ENCODE measurements at regions not wholly inside any gene's neighbourhood (a gene's known extent, or its start where the extent isn't known, plus 50 kb on each side); places are given as distances from the start of the nearest gene placed in this dataset.
A peak's percentile ranks its signal among the peaks of the same experiment; 100 is the strongest.
"Not testable (repeated sequence)": the region's sequence is repeated elsewhere in the genome, so short reads cannot be mapped to it uniquely, and the experiment has no call there.

- no peak for DNase-seq
These were observed 390.7 kb upstream of the ADGRL3 start for GRCh38 chr4:60809486-60809800.

DNA sequence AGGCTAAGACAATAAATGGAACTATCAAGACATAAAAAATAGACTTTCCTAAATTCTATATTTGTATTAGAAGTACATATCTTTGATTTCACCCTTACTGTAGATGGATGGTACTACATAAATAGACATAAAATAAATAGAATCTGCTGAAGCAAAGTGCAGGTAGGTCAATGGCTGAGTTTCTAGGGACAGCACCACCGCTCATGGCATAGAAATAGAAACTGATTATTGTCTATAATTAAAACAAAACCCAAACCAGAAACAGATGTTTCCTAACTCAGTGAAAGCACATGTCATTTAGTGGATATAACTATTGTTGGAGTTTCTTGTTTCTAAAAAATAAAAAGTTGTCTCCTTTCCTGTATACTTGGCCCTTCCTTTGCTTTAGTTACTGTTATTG is 387.3 kb upstream of the ADGRL3 start:
- no peak for DNase-seq

- DNase-seq = no peak
These were observed 385.6 kb upstream of the ADGRL3 start for GRCh38 chr4:60814549-60814948.

DNA sequence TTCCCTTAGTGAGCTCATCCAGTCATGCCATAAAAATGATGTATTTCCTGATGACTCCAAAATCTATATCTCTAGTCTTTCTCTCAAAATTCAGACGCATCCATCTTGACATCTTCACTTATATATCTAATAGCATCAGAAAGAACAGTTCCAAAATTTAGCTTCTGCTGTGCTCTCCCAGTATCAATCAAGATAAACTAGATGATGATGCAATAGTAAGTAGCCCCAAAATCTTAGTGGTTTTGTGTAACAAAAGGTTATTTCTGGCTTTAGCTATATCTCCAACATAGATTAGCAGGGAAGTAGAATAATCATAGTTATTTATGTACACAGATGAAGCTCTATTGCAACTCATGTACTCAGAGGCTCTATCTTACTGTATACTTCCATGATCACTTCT is 382.5 kb upstream of the ADGRL3 start:
- DNase-seq = no peak

- DNase-seq = no peak
These were observed 377.1 kb upstream of the ADGRL3 start for GRCh38 chr4:60822986-60823385.

DNA sequence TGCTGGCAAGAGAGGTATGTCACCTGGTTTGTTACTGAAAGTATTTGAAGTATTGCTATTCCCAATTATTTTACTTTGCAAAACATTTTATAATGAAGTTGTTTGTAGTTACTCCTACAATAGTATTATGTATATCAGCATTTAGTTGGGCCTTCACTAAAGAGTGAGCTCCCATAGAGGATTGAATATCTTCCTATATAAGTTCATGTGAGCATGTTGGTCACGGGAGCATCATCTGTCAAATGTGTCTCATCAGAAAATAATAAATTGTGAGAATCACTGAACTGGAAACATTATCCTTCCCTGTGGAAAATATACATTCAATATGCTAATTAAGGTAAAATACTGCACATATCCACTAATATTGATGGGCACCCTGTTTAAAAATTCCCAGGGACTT is 360.1 kb upstream of the ADGRL3 start:
- no peak for DNase-seq

DNA sequence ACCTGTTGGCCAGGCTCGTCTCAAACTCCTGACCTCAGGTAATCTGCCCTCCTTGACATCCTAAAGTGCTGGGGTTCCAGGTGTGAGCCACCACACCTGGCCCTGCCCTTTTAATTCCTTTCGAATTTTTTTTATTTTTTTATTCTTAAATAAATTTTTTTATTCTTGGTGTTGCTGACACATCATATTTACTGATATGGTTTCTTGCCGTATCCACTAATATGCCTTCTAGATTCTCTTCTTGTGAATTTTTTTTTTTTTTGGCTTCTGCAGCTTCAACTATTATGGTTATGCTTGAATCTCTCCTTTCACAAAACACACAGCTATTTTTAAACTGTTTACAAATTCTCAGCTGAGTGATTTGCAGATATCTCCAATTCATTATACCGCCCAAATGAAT is 353.4 kb upstream of the ADGRL3 start:
- no peak for DNase-seq

GRCh38 chr4:60847614-60848013 is 352.5 kb upstream of the ADGRL3 start:
- no peak for DNase-seq

DNA sequence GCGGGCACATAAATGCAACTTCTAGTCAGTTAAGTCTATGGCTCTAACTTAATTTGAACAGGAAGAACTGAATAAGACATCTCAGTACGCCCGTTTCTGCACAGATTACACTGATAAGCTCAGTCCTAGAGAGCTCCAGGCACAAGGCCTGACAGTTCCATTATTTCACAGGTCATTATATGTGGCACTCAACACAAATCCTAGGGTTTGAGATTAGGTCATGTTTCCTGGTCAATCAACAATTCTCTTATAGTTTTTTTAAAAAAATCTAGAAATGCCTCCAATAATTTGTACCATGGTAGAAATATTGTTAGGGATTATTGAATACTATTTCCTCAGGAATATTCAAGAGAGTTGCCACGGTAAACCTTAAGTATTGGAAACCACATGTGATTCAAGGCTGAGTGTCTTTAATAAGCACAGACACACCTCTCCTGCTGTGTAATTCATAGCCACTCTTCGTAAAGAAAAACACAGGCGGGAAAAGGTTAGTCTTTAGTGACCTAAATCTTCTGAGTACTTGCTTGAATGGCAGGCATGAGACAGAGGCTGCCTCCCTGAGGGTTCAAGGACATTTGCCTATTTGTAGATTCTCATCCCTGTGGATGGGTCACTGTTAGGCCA is 342.9 kb upstream of the ADGRL3 start:
- DNase-seq = no peak

DNA sequence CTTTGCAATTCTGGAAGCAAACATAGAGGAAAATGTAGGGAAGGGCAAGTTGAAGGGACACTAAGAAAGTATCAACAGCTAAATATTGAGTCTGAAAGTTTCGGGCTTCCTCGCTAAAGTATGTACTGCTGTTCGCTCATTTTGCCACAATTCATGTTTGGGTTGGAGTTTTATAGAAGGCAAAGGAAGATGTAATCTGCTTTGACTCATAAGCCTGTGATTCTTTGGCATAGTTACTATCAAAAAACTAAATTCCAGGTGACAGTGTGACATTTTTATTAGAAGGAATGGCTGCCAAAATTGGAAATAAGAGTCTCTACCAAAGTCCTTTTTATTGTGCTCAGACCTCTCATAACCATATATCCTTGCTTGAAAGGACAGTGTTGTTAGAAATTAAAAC is 336.7 kb upstream of the ADGRL3 start:
- DNase-seq = no peak

GRCh38 chr4:60865273-60865672 is 334.9 kb upstream of the ADGRL3 start:
- DNase-seq = peak in 1 of 2 donors; percentile 11

DNA sequence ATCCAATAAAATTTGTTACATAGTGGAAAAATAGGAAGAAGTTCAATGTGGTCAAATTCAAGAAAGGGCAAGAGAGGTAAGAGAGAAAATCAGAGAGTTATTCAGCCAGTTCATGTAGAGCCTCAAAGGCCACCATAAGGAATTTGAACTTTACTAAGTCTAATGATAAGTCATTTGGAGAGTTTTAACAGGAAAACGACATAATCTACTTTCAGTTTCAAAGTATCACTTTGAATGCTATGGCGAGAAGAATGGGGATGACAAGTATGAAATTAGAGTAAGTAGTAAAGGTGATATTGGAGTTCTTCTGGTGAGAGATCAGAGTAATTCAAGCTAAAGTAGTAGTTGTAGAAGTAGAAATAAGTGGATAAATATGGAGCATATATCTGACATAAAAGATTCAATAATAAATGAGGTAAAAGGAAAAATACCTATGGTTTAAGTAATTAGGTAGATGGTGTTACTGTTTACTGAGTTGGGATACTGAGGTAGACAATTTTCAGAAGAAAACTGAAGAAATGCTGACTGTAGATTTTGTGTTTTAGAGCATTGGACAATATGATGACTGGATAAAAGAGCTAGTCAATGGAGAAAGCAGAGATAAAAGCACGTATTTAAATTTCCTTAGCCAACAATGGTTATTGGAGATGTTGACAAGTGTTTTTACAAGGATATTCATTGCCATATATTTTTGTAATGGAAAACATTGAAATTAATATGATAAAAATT is 331.7 kb upstream of the ADGRL3 start:
- no peak for DNase-seq

DNA sequence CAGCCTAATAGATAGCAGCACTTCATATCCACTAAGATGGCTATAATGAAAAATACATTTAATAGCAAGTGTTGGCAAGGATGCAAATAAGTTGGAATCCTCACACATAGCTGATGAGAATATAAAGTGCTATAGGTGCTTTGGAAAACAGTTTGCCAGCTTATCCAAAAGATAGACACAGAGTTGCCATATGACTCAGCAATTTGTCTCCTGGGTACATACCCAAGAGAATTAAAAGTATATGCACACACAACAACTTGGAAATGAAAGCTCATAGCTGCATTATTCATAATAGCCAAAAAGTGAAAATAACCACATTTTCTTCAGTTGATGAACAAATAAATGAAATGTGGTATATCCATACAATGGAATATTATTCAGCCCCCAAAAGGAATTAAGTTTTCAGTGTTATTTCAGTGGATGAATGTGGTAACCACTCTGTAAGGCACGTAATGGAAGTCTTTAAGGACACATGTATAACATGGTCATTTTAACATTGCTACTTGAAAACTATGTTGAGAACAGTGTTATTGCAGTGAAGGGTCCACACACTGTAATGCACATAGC is 320.9 kb upstream of the ADGRL3 start:
- no peak for DNase-seq

GRCh38 chr4:60884587-60884986 is 315.5 kb upstream of the ADGRL3 start:
- no peak for DNase-seq

GRCh38 chr4:60885011-60885410 is 315.1 kb upstream of the ADGRL3 start:
- no peak for DNase-seq

DNA sequence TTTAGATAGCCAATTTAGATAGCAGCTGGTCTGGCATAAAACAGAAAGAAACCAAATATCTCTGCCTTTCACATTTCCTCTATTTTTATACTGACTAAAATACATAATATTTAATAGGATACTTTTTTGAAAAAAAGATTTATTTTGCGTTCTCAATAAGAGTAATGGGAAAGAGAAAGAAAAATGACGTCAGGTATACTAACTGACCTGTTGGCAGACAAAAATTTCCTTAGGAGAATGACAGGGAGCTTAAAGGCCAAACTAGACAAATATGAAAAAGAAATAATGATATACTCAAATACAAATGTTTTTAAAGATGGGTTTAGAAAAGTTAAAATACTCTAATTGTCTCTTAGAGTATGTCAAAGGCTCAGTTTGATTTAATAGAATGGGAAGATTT is 309.4 kb upstream of the ADGRL3 start:
- DNase-seq = no peak

GRCh38 chr4:60891947-60892346 is 308.2 kb upstream of the ADGRL3 start:
- DNase-seq = no peak

GRCh38 chr4:60897415-60897814 is 302.7 kb upstream of the ADGRL3 start:
- no peak for DNase-seq

DNA sequence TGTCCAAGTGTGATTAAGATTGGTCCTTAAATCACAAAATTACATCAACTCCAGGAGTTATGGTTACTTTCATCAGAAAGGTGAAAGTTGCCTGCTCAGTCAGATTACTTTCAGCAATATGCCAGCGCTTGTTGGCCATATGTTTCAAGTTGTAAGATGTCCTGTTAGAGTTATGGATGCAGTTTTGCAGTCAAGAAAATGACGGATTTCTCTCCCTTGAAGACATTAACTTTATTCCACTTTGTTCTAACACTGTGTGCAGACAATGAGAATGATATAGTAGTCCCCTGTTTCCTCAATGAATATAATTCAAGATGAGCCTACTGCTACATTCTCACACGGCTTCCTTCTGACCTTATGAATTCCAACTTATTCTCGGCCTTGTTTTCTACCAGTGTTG is 295.0 kb upstream of the ADGRL3 start:
- DNase-seq = no peak

GRCh38 chr4:60911127-60911526 is 289.0 kb upstream of the ADGRL3 start:
- DNase-seq = no peak

GRCh38 chr4:60913002-60913401 is 287.1 kb upstream of the ADGRL3 start:
- no peak for DNase-seq

DNA sequence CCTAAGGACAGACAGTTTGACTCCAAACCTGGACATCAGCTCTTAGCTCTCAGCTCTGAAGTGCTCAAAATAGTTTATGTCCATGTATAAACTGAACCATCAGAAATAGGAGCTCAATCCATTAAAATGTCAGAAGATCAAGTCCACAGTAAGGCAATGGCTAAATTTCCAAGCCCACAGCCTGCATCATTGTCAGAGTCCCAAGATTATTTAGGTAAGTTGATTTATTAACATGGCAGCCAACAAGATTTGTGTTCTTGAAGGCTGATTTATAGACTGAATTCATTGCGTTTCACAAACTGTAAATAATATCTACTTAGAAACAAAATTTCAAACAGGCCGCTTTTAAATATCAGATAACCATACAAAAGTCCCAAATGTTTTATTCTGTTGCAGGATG is 286.5 kb upstream of the ADGRL3 start:
- DNase-seq = no peak

DNA sequence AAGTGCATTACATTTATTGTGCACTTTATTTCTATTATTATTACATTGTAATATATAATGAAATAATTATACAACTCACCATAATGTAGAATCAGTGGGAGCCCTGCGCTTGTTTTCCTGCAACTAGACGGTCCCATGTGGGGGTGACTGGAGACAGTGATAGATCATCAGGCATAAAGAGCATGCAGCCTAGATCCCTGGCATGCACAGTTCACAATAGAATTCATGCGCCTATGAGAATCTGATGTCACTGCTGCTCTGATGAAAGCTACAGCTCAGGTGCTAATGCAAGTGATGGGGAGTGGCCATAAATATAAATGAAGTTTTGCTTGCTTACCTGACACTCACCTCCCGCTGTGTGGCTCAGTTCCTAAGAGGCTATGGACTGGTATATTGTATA is 278.4 kb upstream of the ADGRL3 start:
- DNase-seq = not testable (repeated sequence)

- no peak for DNase-seq
These were observed 277.1 kb upstream of the ADGRL3 start for GRCh38 chr4:60923075-60923474.

GRCh38 chr4:60926624-60927023 is 273.5 kb upstream of the ADGRL3 start:
- DNase-seq = no peak
